ENCODE measurements at regions not wholly inside any gene's neighbourhood (a gene's known extent, or its start where the extent isn't known, plus 50 kb on each side); places are given as distances from the start of the nearest gene placed in this dataset.

- Histone ChIP-seq H3K9me3 (replicated peaks in 1 of 3) (no peaks in the 10 kb centered on the region), H3K27me3 (no peaks in the 10 kb centered on the region), H3K4me3 (no peak overlapping the region), H3K4me1 (replicated peaks in 1 of 2) (no peaks in the 10 kb centered on the region), H3K36me3 (replicated peaks in 1 of 2) (no peaks in the 10 kb centered on the region), H3K27ac (no peak overlapping the region)
- 75 to 78% (median 78%) methylated on average over 22 to 26 of the region's 26 CpGs for WGBS, 4 donors
- intact Hi-C loops (cut with DNase I): no loop called here
- no peak for DNase-seq
- TF ChIP-seq POLR2A (IDR thresholded peaks at IDR 0.05) (no peak), CTCF (IDR thresholded peaks at IDR 0.05) (no peak)
These were observed 643.9 kb downstream of the BRD1 start for GRCh38 chr22:49183826-49184216.

GRCh38 chr22:49183208-49183825, 644.4 kb downstream of the BRD1 start:
- DNase-seq: no peak
- no peak overlapping the region for H3K4me3 ChIP-seq
- H3K27ac ChIP-seq: no peak overlapping the region
- H3K27me3 ChIP-seq: no peaks in the 10 kb centered on the region
- intact Hi-C loops (cut with DNase I): no loop called here
- no peaks in the 10 kb centered on the region for H3K9me3 ChIP-seq (replicated peaks in 1 of 3)
- 60 to 82% (median 72%) methylated on average over 10 to 22 of the region's 22 CpGs for whole genome bisulfite sequencing, 4 donors
- TF ChIP-seq POLR2A (IDR thresholded peaks at IDR 0.05): no peak
- TF ChIP-seq CTCF (IDR thresholded peaks at IDR 0.05): no peak
- no peaks in the 10 kb centered on the region for H3K4me1 ChIP-seq (replicated peaks in 1 of 2)
- no peaks in the 10 kb centered on the region for H3K36me3 ChIP-seq (replicated peaks in 1 of 2)

GRCh38 chr22:49182416-49182815, 645.3 kb downstream of the BRD1 start:
- WGBS, 4 donors: 82 to 91% (median 87%) methylated on average over 13 to 20 of the region's 20 CpGs
- Histone ChIP-seq H3K4me1 (replicated peaks in 1 of 2) (no peaks in the 10 kb centered on the region), H3K27ac (no peak overlapping the region), H3K36me3 (replicated peaks in 1 of 2) (no peaks in the 10 kb centered on the region), H3K4me3 (no peak overlapping the region), H3K27me3 (no peaks in the 10 kb centered on the region), H3K9me3 (replicated peaks in 1 of 3) (no peaks in the 10 kb centered on the region)
- no peak for DNase-seq
- TF ChIP-seq CTCF (IDR thresholded peaks at IDR 0.05) (no peak), POLR2A (IDR thresholded peaks at IDR 0.05) (no peak)
- intact Hi-C loops (cut with DNase I): no loop called here

GRCh38 chr22:49181942-49182341, 645.7 kb downstream of the BRD1 start:
- no peak for DNase-seq
- no peak overlapping the region for H3K27ac ChIP-seq
- no peaks in the 10 kb centered on the region for H3K27me3 ChIP-seq
- H3K4me1 ChIP-seq (replicated peaks in 1 of 2): no peaks in the 10 kb centered on the region
- intact Hi-C loops (cut with DNase I): no loop called here
- 80 to 89% (median 85%) methylated on average over 3 to 15 of the region's 15 CpGs for WGBS, 4 donors
- TF ChIP-seq POLR2A (IDR thresholded peaks at IDR 0.05): no peak
- no peak for TF ChIP-seq CTCF (IDR thresholded peaks at IDR 0.05)
- no peaks in the 10 kb centered on the region for H3K9me3 ChIP-seq (replicated peaks in 1 of 3)
- no peak overlapping the region for H3K4me3 ChIP-seq
- H3K36me3 ChIP-seq (replicated peaks in 1 of 2): no peaks in the 10 kb centered on the region

All from adrenal gland (tissue), 9 donors.